Posterior cingulate gyrus (tissue), 11 donors: ENCODE measurements at regions not wholly inside any gene's neighbourhood (a gene's known extent, or its start where the extent isn't known, plus 50 kb on each side); places are given as distances from the start of the nearest gene placed in this dataset.
"Not testable (repeated sequence)": the region's sequence is repeated elsewhere in the genome, so short reads cannot be mapped to it uniquely, and the experiment has no call there.

Source experiments
- DNase-seq, 10 donors: peaks; one replicate each; pipeline versions ENCODE4 v3.0.0 to v3.0.0-alpha.2; 2020 to 2021; ENCODE audit warnings: mixed read lengths in 3 of 10
- intact Hi-C: fragments of 100-400 bp; cut with DNase I; formaldehyde crosslinking; loops from one replicate; pipeline ENCODE4 v1.15.1; 2023

DNA sequence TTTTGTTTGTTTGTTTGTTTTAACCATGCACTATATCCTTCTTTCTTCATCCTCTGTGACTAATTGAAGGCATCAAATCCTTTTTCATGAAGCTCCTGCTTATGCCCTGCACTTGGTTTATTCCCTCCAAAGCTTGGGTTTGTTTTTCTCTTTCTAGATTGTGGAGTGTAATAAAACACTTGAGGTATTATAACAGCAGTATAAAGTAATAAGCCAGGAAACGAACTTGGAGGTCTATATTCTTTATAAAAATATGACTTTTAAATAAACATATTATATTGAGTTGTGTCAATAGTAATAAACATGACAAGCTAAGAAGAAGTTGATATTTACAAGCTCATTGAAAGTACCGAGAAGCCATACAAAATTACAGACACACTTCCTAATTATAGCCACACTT lies 659.4 kb downstream of the RFPL4B start:
- intact Hi-C loops: no loop called here
- no peak for DNase-seq

DNA sequence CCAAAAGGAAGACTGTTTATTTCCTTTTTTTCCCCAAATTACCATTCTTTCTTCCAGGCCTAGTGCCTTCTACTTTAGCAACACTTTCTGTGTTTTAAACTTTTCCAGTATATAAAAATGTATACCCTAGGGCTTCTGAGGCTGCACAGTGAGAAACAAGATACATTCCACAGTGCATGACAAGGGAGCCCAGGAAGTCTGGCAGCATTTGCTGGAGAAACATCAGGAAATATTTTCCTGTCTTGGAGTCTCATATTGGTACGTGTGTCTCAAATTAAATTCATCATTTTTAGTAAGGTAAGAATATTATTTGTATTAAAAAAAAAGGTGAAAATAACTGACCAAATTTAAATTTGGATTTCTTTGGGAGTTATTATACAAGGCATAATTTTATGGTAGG lies 662.6 kb downstream of the RFPL4B start:
- intact Hi-C loops: no loop called here
- DNase-seq: no peak

DNA sequence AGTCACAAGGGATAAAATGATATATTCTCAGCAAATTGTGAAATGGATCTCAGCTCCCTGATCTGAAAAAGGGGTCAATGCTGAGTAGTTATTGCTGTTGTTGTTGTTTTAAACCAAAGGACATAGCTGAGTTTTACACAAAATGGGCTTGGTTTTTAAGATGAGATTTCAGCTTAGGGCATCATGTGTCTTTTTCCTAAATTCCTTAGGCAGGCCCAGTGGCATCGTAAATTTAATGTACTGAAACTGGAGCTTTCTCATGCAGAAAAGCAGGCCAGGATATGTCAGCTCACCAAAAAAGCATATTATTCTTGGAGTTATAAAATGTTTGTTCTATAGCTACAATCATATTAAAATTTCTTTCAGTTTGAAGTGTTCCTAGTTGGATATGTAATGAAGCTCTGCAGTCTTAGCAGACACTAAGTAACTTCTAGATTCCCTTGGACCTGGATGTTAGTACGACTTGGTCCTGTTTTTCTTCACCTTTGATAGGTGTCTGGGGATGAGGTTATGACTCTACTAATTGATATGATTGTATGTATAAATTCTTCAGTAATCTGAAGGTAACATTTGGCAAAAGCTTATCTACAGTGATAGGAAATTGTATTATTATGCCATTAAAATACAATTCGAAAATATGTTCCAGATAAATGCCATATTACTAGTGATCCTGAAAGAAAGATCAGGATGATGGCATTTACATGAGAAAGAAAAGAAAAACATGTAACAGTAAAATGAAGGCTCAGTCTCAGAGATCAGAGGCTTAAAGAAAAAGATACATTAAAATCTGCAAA lies 663.3 kb downstream of the RFPL4B start:
- no peak for DNase-seq
- intact Hi-C loops: no loop called here

DNA sequence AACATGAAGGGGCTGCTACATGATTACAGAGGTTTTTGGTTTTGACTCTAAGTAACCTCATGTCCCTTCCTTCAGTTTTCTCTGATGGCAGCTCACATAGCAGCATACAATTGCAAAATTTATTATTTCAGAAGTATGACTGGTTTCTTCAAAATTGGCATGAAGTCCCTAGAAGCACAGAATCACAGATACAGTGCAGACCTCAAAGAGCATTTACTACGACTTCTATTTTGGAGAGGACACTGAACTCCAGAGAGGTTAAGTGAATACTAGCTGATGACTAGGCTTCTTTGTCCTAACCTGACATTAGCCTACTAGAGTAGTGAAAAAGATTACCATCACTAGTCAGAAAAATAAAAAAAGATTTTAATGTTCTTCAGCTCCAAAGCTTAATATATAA lies 664.3 kb downstream of the RFPL4B start:
- no peak for DNase-seq
- intact Hi-C loops: no loop called here

DNA sequence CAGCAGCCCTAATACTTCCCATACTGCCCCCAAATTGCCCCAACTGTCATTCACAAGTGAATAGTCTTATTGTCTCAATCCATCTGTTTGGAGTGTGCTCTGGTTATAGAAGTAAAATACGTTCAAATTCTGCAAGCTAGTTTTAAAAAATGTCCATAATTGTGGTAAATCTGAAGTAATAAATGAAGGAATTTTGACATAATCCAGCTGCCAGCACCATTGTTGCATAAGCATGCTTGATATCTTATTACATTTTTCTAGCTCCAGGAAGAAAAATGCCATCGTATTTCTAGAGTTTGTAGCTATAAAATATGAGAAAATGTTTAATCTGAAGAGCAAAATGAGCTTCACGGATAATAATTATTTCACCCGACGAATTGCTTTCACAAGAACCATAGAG lies 664.7 kb downstream of the RFPL4B start:
- intact Hi-C loops: no loop called here
- no peak for DNase-seq

DNA sequence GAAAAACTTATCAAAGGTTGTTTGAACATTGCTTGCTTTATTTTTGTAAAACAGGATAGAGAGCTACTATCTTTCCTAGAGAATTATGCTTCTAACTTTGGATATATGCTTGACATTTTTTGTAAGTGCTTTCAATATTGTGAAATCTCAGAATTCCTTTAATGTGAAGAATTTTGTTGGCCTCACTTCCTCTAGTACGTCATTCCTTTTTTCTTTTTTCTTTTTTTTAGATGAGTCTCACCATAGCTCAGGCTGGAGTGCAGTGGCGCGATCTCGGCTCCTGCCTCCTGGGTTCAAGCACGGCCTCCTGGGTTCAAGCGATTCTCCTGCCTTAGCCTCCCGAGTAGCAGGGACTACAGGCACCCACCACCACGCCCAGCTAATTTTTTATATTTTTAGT lies 668.1 kb downstream of the RFPL4B start:
- intact Hi-C loops: no loop called here
- no peak for DNase-seq

DNA sequence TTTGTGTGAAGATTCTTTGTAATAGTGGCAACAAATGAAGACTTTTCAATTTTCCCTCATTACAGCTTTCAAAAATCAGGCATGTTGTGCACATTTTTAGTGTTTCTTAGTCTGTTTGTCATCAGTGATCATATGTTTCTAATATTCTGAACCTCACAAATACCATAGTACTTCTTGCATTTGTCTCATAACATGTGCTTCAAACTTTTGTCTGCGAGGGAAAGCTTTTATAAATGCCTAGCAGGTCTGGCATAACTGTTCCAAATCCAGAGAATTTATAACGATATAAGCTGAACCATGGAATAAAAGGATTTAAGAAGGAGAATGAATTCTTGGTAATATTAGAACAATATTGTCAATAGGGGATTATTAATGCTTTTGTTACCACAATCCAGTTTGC lies 670.2 kb downstream of the RFPL4B start:
- intact Hi-C loops: no loop called here
- DNase-seq: no peak

DNA sequence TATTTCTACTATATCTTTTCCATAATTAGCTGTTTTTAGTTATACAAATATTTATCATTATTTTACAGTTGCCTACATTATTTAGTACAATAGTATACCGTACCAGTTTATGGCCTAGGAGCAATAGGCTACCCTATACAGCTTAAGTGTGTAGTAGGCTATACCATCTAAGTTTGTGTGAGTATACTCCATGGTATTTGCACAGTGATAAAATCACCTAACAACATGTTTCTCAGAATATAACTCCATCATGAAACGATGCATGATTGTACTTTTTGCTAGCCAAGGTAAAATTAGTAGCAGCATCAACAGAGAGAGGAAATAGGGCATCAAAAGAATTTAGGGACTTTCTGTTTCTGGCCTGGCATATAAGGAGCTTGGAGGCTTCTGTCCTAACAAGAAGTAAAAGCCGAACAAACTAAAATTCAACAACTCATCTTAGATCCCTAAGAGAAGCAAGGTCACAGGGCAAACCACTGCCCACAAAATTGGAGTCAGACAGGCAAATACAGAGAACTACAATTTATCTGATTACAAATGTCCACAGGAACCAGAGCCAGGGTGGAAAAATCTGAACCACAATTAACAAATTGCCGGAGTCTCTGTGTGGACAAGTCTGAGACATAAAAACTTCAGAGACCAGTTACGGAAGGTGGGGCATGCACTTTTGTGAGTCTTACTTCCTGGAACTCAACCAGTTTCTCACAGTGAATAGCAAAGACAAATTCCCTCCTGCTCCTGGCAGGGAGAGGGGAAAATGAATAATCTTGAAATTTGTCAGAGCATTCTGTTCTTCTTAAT lies 671.4 kb downstream of the RFPL4B start:
- no peak for DNase-seq

DNA sequence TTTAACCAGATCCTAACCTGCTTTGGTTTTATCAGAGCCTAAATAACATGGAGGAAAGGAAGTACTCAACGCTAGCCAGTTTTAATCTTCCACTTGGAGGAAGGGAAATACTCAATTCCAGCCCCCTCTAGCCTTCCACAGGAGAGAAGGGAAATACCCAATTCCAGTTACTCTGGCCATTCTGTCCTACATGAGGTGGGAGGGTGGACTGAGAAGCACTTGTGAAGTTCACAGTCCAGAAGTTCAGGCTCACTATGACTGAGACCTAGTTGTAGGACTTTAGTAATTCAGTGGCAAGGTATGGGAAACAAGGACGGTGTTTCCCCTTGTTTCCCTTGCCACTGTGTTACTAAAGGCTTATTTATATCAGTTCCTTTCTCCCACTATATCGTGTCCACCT lies 672.0 kb downstream of the RFPL4B start:
- intact Hi-C loops: no loop called here
- DNase-seq: no peak

More for the DNA sequence above, 671.4 kb downstream of the RFPL4B start:
- intact Hi-C loops: no loop called here

DNA sequence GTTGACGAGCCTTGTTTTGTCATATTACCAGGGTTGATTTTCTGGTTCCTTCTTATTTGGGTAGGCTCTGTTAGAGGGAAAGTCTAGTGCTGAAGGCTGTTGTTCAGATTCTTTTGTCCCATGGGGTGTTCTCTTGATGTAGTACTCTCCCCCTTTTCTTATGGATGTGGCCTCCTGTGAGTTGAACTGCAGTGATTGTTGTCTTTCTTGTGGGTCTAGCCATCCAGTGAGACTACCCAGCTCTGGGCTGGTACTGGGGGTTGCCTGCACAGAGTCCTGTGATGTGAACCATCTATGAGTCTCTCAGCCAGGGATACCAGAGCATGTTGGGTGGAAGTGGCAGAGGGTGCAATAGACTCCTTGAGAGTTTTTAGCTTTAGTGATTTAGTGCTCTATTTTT lies 680.6 kb downstream of the RFPL4B start:
- no peak for DNase-seq
- intact Hi-C loops: no loop called here

DNA sequence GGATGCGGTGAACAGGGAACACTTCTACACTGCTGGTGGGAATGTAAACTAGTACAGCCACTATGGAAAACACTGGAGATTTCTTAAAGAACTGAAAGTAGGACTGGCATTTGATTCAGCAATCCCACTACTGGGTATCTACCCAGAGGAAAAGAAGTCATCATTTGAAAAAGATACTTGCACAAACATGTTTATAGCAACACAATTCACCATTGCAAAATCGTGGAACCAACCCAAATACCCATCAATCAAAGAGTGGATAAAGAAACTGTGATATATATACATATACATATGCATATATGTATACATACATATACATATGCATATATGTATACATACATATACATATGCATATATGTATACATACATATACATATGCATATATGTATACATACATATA lies 682.0 kb downstream of the RFPL4B start:
- intact Hi-C loops, DNase-seq: not testable (repeated sequence)

DNA sequence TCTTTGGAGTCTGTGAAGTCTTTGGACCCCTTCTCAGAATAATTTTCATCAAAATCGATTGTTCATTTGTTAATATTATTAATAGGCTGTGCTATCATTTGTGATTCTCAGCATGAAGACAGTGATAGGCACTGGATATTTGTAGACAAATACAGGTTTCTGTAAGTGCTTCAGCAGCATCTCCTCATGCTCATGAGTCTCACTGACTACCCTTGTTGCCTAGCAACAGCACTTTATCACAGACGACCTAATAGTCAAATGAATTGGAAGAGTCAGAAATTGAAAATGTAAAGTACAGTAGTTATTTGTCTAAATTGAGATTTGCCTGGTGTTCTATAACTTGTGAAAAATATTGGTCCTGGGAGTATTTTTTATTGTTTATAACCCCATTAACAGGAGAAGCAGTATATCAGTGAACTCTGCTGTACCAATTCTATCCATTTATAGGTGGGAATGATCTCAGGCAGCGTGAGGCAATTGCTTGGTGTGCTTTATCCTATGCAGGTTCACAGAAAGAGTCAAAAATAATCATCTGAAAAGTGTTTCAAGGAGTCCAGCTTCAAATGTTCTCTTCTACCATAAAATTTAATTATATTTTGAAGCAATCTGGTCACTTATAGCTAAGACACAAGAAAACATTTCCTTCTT lies 684.6 kb downstream of the RFPL4B start:
- intact Hi-C loops: no loop called here
- no peak for DNase-seq

DNA sequence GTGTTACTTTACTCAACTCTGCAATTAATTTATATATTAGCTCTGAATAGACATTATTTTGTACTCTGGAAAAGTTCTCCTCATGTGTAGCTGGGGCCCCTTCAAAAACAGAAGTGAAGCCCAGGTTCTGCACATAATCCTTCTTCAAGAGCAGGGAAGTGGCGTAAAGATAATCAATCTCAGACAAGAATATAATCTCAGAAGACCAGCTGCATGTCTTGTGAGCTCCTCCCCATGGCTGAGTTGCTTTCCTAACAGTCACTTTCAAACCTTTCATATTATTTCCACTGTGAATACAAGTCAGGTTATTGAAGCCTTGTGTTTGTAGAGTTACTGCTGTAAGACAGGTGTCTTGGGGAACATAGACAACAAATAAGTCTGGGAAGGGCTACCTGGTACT lies 691.9 kb downstream of the RFPL4B start:
- no peak for DNase-seq
- intact Hi-C loops: no loop called here

DNA sequence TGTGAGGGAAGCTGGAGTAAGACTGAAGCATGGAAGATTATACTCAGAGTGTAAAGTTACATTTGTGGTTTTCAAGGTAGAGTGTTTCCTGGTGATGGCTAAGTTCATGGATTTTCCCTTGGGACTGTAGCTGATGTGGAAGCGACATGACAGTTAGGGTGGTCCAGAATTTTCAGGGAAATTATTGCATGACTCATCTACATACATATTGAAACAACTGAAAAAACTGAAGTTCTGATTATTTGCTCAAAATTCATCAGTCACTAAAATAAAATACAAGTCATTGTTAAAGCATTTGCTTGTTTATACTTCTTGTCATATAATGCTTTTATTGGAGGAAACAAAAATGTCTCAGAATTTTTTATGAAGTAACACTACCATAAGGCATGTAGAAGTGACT lies 700.0 kb downstream of the RFPL4B start:
- DNase-seq: no peak
- intact Hi-C loops: no loop called here

DNA sequence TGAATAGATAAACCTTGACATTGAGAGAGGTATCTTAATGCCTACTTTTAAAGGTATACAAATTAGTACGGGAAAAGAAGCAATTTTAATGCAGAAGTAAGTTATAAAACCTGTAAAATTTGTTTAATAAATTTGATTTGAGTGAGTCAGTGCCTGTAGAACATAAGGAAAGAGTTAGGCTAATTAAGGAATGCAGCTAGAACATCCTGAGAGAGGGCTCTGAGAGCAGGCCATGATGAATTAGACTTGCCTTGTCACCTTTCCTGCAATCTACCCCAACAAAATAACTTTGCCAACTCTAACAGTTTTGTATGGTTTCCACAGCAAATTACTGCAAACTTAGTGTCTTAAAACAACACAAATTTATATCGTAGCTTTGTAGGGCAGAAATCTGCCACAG lies 700.8 kb downstream of the RFPL4B start:
- intact Hi-C loops: no loop called here
- DNase-seq: no peak

DNA sequence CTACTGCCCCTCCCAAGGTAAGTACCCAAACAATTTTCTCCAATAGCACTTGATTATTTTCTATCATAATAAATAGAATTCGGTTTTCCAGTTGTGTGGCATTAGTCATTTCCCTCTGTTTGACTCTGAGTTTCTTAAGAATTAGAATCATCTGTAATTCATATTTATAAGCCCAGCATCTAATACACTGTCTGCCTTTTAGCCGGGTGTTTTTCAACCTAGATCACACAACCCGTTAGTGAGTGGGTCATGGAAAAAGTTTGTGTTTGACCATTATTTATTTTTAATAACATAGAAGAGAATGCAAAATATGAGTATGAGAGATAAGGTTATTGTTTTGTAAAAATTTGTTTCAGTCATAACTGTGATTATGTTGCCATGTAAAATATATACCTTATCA lies 701.6 kb downstream of the RFPL4B start:
- intact Hi-C loops: no loop called here
- DNase-seq: no peak

DNA sequence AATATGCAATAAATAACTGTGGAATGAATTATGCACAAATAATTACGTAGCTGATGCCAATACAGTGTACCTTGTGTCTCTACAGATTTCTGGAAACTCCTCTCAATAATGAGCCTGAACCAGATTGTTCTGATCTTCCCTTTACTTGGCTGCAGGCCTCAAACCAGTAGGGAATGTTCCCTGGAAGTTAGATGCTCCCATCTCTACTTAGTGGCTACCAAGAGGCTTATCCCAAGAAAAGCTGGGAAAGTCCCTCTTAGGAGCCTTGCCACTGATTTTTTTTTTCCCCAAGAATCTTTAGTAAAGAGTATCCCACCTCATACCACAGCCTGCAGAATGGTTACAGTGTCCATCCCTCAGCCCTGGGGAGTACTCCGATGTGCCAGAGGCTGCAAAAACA lies 702.1 kb downstream of the RFPL4B start:
- no peak for DNase-seq
- intact Hi-C loops: no loop called here

DNA sequence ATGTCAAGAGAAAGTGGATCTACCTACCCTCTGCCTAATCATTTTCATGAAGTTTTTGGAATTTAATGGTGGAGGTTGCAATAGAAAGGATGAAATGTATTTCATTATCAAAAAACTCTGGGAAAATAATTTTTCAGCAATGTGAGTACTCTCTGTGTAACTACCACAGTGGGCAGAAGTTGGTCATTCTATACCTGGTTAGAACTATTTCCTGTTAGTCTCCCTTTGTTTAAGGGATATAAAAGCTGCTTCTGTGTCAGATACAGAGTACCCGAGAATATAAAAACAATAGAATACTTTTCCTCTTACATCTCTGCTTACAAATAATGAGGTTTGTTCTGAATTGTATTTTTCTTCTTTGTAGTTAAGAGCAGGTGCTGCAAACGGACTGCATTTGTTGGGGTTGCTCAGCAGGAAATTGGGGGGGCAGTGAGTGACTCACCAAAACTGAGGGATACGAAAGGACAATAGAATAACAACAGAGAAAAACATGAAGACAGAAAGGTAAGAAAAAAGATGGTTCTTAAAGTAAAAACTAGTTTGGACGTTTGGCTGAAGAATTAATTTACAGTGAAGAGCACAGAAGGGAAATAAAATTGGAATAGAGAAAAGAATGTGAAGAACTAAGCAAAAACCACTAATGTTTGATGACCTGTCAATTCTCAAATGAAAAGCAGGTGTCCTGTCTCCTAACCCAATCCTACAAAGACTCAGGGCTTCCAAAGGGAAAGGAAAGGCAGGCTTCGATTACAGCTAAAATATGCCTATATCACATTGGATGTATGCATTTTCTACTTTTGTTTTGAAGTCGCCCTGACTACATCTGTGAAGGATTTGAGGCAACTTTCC lies 703.1 kb downstream of the RFPL4B start:
- no peak for DNase-seq
- intact Hi-C loops: no loop called here

DNA sequence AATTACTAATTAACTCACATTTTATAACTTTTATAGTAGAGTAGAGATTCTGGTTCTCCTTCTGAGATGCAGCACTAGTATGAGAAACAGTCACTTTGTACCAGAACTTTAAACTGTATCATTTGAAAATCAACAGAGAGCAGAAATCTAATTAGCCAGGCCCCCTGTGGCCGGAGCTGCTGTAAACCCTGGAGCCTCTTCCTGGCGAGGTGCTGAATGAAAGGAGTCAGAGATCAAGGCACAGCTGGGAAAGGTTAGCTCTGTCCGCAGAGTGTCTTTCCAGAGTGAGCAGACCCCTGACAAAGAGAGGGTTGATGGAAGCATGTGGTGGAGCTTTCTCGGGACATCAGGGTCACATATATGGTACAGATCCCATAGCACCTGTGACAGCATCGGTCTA lies 703.8 kb downstream of the RFPL4B start:
- no peak for DNase-seq
- intact Hi-C loops: no loop called here

DNA sequence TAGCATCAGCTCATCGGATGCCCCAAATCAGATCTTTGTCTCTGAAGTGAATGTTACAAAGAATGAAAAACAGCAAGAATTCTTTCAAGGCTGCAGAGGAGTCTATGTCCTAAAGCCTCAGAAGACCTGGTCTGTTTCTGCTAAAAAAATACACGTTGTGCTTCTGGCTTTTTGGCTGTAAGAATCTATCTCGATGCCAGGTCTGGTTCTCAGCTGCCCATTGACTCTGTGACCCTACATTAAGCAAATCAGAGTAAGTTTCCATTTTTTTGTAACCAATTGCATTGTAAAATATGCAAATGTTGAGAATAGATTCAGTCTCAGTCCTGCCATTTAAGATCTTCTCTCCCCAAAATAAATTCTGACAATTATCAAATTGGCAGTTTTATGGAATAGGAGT lies 705.4 kb downstream of the RFPL4B start:
- intact Hi-C loops: no loop called here
- no peak for DNase-seq

DNA sequence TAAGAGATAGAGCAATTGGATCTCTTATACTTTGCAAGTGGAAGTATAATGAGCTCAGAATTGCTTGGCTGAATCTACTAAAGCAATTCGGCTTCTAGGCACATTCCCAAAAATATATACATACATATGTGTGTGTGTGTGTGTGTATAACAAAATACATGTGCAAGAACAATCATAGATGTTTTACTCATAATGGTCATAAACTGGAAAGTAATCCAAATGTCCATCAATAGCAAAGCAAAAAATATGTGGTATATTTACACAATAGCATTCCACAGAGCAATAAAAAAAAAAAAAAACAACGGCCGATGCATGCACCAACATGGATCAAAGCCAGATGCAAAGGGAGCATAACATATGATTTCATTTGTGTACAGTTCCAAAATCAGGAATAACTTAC lies 707.9 kb downstream of the RFPL4B start:
- intact Hi-C loops: no loop called here
- no peak for DNase-seq
